Sigmoid colon (tissue), 4 donors: ENCODE measurements at regions not wholly inside any gene's neighbourhood (a gene's known extent, or its start where the extent isn't known, plus 50 kb on each side); places are given as distances from the start of the nearest gene placed in this dataset.

Experiments
- EP300 ChIP-seq, 4 donors: sonication (generic); formaldehyde crosslinking; IDR thresholded peaks; one replicate each; pipeline ENCODE4 v1.6.1; 2017; ENCODE audit warnings: antibody characterized with exemption in 4 of 4
- POLR2A ChIP-seq, 2 donors: fragments of 450-650 bp; IDR thresholded peaks; one replicate each; pipeline ENCODE4 v1.6.1; 2016; ENCODE audit warnings: antibody characterized with exemption in 2 of 2, mild to moderate bottlenecking in 2 of 2, moderate library complexity in 2 of 2
- POLR2AphosphoS5 ChIP-seq, 4 donors: sonication (generic); formaldehyde crosslinking; IDR thresholded peaks; one replicate each; pipeline ENCODE4 v1.6.1; 2017; ENCODE audit warnings: antibody characterized with exemption in 4 of 4
- TF ChIP-seq, protein P1 (sequence below), 4 experiments: fragments of 450-650 bp in 3 of 4; fragments of 200-600 bp in 1 of 4; IDR thresholded peaks; one replicate each; pipeline ENCODE4 v1.5.1; 2016 to 2019; ENCODE audit warnings: antibody characterized with exemption in 4 of 4, mild to moderate bottlenecking in 3 of 4, moderate library complexity in 2 of 4

DNA sequence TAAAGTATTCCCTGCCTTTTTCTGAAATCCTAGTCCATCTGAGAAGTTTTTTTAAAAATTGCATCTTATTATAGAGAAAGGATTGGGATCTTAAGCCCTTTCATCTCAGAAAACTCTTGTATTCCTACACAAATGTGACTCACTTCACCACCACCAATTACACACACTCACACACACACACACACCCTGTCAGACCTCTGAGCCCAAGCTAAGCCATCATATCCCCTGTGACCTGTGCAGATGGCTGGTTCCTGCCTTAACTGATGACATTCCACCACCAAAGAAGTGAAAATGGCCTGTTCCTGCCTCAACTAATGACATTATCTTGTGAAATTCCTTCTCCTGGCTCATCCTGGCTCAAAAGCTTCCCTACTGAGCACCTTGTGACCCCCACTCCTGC lies 1181.9 kb downstream of the ROBO2 start:
- TF ChIP-seq, protein P1, sequence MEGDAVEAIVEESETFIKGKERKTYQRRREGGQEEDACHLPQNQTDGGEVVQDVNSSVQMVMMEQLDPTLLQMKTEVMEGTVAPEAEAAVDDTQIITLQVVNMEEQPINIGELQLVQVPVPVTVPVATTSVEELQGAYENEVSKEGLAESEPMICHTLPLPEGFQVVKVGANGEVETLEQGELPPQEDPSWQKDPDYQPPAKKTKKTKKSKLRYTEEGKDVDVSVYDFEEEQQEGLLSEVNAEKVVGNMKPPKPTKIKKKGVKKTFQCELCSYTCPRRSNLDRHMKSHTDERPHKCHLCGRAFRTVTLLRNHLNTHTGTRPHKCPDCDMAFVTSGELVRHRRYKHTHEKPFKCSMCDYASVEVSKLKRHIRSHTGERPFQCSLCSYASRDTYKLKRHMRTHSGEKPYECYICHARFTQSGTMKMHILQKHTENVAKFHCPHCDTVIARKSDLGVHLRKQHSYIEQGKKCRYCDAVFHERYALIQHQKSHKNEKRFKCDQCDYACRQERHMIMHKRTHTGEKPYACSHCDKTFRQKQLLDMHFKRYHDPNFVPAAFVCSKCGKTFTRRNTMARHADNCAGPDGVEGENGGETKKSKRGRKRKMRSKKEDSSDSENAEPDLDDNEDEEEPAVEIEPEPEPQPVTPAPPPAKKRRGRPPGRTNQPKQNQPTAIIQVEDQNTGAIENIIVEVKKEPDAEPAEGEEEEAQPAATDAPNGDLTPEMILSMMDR (IDR thresholded peaks at IDR 0.05), result no peak
- TF ChIP-seq POLR2A (IDR thresholded peaks at IDR 0.05) (no peak), EP300 (IDR thresholded peaks at IDR 0.05) (no peak), POLR2AphosphoS5 (IDR thresholded peaks at IDR 0.05) (no peak)
